ENCODE measurements at regions not wholly inside any gene's neighbourhood (a gene's known extent, or its start where the extent isn't known, plus 50 kb on each side); places are given as distances from the start of the nearest gene placed in this dataset.
A peak's percentile ranks its signal among the peaks of the same experiment; 100 is the strongest.

DNA sequence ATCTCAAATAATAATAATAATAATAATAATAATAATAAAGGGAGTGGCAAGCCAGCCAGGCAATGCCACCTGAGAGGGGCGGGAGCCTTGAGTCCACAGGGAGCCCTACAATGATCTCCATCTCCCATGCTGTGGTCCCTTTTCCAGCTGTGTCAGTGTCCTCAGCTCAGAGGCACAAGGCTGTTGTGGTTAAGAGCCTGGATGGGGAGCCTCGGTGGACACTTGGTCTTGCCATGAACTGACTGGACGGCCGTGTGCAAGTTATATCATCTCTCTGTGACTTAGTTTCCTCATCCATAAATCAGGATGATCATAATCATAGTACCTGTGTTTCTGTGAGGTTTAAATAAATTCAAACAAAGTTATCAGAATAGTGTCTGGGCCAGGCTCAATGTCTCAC is 127.8 kb upstream of the TIAM1 start:
- no peak for TF ChIP-seq CTCF (conservative IDR thresholded peaks at IDR 0.05)
- Mint-ChIP-seq H3K27me3 (ENCODE audit: insufficient read depth) (no peaks in the 10 kb centered on the region), H3K9me3 (peaks cover 4% of the 10 kb centered on the region), H3K36me3 (ENCODE audit: low read depth) (peaks cover 2% of the 10 kb centered on the region), H3K27ac (no peak overlapping the region), H3K4me1 (peaks cover 14% of the 10 kb centered on the region), H3K4me3 (no peak overlapping the region)
- Histone ChIP-seq H3K4me1 (ENCODE audit: control insufficient read depth, insufficient read depth, low read length) (peaks cover 6% of the 10 kb centered on the region), H3K36me3 (ENCODE audit: control insufficient read depth, insufficient read depth, low read length) (no peaks in the 10 kb centered on the region), H3K9ac (ENCODE audit: extremely low read depth, low read length, poor library complexity, severe bottlenecking) (no peak overlapping the region), H3K4me3 (ENCODE audit: low read length) (no peak overlapping the region), H3K27me3 (ENCODE audit: control insufficient read depth, insufficient read depth, low read length, poor library complexity, severe bottlenecking) (no peaks in the 10 kb centered on the region), H3K27ac (ENCODE audit: low read depth, low read length) (no peak overlapping the region), H3K9me3 (ENCODE audit: control insufficient read depth, low read length) (no peaks in the 10 kb centered on the region)
- no peak for DNase-seq
- 83 to 92% methylated on average over 3 to 4 of the region's 4 CpGs for WGBS, 2 experiments (ENCODE audit: insufficient coverage in 1 of 2, insufficient read length in 1 of 2)

DNA sequence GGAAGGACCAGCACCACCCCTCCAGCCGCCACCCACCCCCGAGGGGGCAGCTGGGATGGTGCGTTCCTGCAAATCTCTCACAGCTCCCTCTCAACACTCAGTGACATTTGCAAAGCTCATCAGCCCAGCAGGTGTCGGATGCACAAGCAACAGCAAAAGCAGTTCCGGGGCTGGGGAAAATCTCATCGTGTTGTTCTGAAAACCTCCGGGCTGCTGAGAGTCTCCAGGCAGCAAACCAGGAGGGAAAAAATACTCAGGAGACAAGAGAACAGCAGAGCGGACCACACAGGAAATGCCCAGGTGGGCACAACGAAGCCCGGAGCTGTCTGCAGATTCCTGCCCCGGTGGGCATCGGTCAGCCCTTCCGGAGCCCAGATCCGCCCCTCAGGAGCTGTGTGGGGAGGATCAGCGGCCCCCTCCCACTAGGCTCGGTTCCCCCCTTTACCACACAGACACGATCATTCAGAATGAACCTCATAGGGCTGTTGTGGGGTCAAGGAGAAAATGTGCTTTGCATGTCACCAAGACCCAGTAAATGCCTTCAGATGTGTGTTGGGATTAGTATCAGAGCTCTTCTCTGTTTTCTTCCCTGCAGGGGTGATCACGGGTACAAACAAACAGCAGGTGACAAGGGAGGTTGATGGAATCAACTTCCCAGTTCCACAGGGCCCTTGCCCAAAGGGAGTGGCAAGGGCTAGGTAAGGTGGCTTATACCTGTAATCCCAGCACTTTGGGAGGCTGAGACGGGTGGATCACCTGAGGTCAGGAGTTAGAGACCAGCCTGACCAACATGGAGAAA is 127.0 kb upstream of the TIAM1 start:
- Histone ChIP-seq H3K4me3 (ENCODE audit: low read length) (peak overlapping the region; percentile 77), H3K27ac (ENCODE audit: low read depth, low read length) (no peak overlapping the region), H3K9me3 (ENCODE audit: control insufficient read depth, low read length) (no peaks in the 10 kb centered on the region), H3K27me3 (ENCODE audit: control insufficient read depth, insufficient read depth, low read length, poor library complexity, severe bottlenecking) (no peaks in the 10 kb centered on the region), H3K4me1 (ENCODE audit: control insufficient read depth, insufficient read depth, low read length) (peaks cover 6% of the 10 kb centered on the region), H3K36me3 (ENCODE audit: control insufficient read depth, insufficient read depth, low read length) (no peaks in the 10 kb centered on the region), H3K9ac (ENCODE audit: extremely low read depth, low read length, poor library complexity, severe bottlenecking) (no peak overlapping the region)
- peak; percentile 83 for DNase-seq
- Mint-ChIP-seq H3K4me1 (peaks cover 17% of the 10 kb centered on the region), H3K36me3 (ENCODE audit: low read depth) (peaks cover 2% of the 10 kb centered on the region), H3K9me3 (peaks cover 4% of the 10 kb centered on the region), H3K4me3 (peak overlapping the region; percentile 50), H3K27me3 (ENCODE audit: insufficient read depth) (no peaks in the 10 kb centered on the region), H3K27ac (peak overlapping the region; percentile 44)
- WGBS, 2 experiments (ENCODE audit: insufficient coverage in 1 of 2, insufficient read length in 1 of 2), result 25 to 32% methylated on average over 8 to 19 of the region's 19 CpGs
- TF ChIP-seq CTCF (conservative IDR thresholded peaks at IDR 0.05), result no peak

DNA sequence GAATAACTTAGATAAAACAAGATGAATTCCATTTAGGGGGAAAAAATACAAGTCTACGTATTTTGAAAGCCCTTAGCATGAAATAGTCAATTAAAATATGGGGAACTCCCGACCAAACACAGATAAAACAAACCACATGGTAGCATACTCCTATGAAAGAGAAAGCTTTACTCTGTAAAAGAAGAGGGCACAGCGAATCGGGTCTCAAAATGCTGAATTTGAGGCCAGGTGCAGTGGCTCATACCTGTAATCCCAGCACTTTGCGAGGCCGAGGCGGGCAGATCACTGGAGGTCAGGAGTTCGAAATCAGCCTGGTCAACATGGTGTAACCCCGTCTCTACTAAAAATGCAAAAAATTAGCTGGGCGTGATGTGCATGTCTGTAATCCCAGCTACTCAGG is 116.9 kb upstream of the TIAM1 start:
- no peak for TF ChIP-seq CTCF (conservative IDR thresholded peaks at IDR 0.05)
- Histone ChIP-seq H3K27ac (ENCODE audit: low read depth, low read length) (no peak overlapping the region), H3K4me1 (ENCODE audit: control insufficient read depth, insufficient read depth, low read length) (no peaks in the 10 kb centered on the region), H3K9ac (ENCODE audit: extremely low read depth, low read length, poor library complexity, severe bottlenecking) (no peak overlapping the region), H3K36me3 (ENCODE audit: control insufficient read depth, insufficient read depth, low read length) (no peaks in the 10 kb centered on the region), H3K4me3 (ENCODE audit: low read length) (no peak overlapping the region), H3K9me3 (ENCODE audit: control insufficient read depth, low read length) (no peaks in the 10 kb centered on the region), H3K27me3 (ENCODE audit: control insufficient read depth, insufficient read depth, low read length, poor library complexity, severe bottlenecking) (no peaks in the 10 kb centered on the region)
- Mint-ChIP-seq H3K27me3 (ENCODE audit: insufficient read depth) (no peaks in the 10 kb centered on the region), H3K4me1 (peaks cover 6% of the 10 kb centered on the region), H3K9me3 (no peaks in the 10 kb centered on the region), H3K27ac (no peak overlapping the region), H3K4me3 (no peak overlapping the region), H3K36me3 (ENCODE audit: low read depth) (no peaks in the 10 kb centered on the region)
- WGBS, 2 experiments (ENCODE audit: insufficient coverage in 1 of 2, insufficient read length in 1 of 2), result 88 to 90% methylated on average over 9 to 10 of the region's 10 CpGs
- no peak for DNase-seq

Measured in endodermal cell (in vitro differentiated cells).